Astrocyte of the cerebellum (primary cell): ENCODE measurements at regions not wholly inside any gene's neighbourhood (a gene's known extent, or its start where the extent isn't known, plus 50 kb on each side); places are given as distances from the start of the nearest gene placed in this dataset.

Experiments used
- DNase-seq: peaks from one replicate; pipeline ENCODE4 v3.0.0-alpha.2; 2011; ENCODE audit warnings: low read depth
- H3K4me3 ChIP-seq: 2 replicates; pipeline ENCODE4 v1.5.1; 2011; ENCODE audit warnings: mild to moderate bottlenecking, low read depth, low read length, moderate library complexity
- CTCF ChIP-seq: IDR thresholded peaks from 2 replicates; pipeline ENCODE4 v1.5.1; 2012; ENCODE audit warnings: low read length, low read depth, moderate library complexity, mild to moderate bottlenecking; ENCODE audit errors: missing control alignments
- in situ Hi-C: cut with HindIII; loops from 2 replicates; pipeline ENCODE4 v1.10.0; 2017; ENCODE audit warnings: low sequenced_read_pairs

GRCh38 chr9:17021387-17021970 lies 113.4 kb upstream of the CNTLN start:
- TF ChIP-seq CTCF, result no peak
- in situ Hi-C loops, result no loop called here
- no peak overlapping the region for H3K4me3 ChIP-seq
- no peak for DNase-seq

GRCh38 chr9:17019398-17019797 lies 115.4 kb upstream of the CNTLN start:
- no peak overlapping the region for H3K4me3 ChIP-seq
- in situ Hi-C loops, result no loop called here
- no peak for DNase-seq
- no peak for TF ChIP-seq CTCF

- no peak overlapping the region for H3K4me3 ChIP-seq
- DNase-seq, result no peak
- in situ Hi-C loops, result no loop called here
- no peak for TF ChIP-seq CTCF
Measured at GRCh38 chr9:17018540-17019196, 116.2 kb upstream of the CNTLN start.

- no peak for TF ChIP-seq CTCF
- peak; percentile 31 for DNase-seq
- no peak overlapping the region for H3K4me3 ChIP-seq
- in situ Hi-C loops, result no loop called here
Measured at GRCh38 chr9:17017931-17018491, 116.8 kb upstream of the CNTLN start.

- TF ChIP-seq CTCF, result no peak
- no peak for DNase-seq
- in situ Hi-C loops, result no loop called here
- H3K4me3 ChIP-seq, result no peak overlapping the region
Measured at GRCh38 chr9:17013891-17014290, 120.9 kb upstream of the CNTLN start.

GRCh38 chr9:17013010-17013409 lies 121.8 kb upstream of the CNTLN start:
- DNase-seq, result no peak
- in situ Hi-C loops, result no loop called here
- H3K4me3 ChIP-seq, result no peak overlapping the region
- TF ChIP-seq CTCF, result no peak
